ENCODE measurements at regions not wholly inside any gene's neighbourhood (a gene's known extent, or its start where the extent isn't known, plus 50 kb on each side); places are given as distances from the start of the nearest gene placed in this dataset.

GRCh38 chr9:88789785-88790184 is 201.5 kb upstream of the S1PR3 start:
- DNase-seq (ENCODE audit: low read depth), result no peak

DNA sequence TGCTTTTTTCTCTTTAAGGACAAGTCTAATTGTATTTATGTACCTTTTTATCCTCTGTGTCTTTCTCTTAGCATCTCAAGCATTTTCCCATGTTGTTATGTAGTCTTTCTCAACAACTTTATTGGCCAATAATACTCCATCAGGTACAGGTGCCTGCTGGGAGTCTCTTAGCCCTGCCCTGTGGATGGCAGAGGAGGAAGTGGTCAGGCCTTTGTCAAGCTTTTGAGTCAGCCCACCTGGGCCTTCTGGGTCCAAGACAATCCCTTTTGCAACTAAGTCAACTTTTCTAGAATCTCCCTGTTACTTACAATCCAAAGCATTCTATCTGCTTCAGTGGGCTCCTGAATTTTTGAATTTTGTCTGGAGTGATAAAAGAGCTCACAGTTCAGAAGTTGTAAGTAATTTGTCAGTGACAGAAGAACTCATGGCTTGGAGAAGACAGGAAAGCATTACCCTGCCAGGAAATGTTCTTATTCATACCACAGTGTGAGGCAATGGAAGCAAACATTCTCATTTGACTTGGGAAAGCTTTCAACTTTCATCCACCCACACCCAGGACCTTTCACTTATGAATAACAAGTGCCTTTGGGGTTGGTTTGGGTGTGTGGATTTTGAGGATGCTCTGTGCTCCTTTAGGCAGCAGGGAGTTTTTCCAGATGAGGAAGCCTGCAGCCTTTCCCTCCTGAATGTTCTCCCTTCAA is 200.0 kb upstream of the S1PR3 start:
- DNase-seq (ENCODE audit: low read depth), result no peak

DNA sequence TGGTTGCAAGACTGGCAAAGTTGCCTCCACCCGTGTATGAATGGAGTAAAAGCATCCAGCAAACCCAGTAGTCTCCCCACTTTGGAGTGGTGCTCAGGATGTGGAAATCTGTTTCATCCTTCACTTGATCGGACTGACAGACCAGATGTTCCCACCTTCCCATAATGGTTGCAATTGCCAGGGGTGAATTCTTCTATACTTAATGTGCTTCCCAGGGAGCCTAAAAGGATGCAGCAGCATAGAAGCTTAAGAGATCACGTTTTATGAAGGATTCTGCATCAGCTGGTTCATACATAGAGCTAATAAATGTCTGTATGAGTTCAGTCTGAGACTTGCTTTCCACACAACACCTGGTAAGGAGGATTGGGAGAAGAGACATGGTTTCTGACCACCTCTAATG is 198.8 kb upstream of the S1PR3 start:
- DNase-seq (ENCODE audit: low read depth), result no peak

DNA sequence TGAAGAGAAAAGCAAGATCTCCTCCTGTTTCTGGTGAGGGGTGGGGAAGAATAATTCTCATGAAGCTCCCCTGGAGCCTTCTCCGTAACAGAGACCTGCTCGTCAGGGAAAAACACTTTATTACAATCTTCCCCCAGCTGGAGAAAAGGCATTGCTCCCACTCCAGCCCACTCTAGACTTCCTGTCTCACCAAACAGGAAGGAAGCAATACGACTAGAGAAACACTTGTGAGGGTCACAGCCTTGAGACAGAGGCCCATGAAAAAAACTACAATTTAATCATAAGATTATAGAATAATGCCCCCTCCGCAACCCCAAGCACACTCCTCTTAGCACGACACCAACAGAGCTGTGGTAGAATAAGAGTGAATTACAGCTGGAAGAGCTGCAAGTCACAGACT is 197.2 kb upstream of the S1PR3 start:
- no peak for DNase-seq (ENCODE audit: low read depth)

- no peak for DNase-seq (ENCODE audit: low read depth)
Measured at GRCh38 chr9:88796947-88797346, 194.3 kb upstream of the S1PR3 start.

- no peak for DNase-seq (ENCODE audit: low read depth)
Measured at GRCh38 chr9:88798476-88798875, 192.8 kb upstream of the S1PR3 start.

GRCh38 chr9:88799541-88800328 is 191.5 kb upstream of the S1PR3 start:
- DNase-seq (ENCODE audit: low read depth), result no peak

- no peak for DNase-seq (ENCODE audit: low read depth)
Measured at GRCh38 chr9:88800329-88800682, 191.0 kb upstream of the S1PR3 start.

GRCh38 chr9:88801214-88801796 is 190.0 kb upstream of the S1PR3 start:
- DNase-seq (ENCODE audit: low read depth), result no peak

DNA sequence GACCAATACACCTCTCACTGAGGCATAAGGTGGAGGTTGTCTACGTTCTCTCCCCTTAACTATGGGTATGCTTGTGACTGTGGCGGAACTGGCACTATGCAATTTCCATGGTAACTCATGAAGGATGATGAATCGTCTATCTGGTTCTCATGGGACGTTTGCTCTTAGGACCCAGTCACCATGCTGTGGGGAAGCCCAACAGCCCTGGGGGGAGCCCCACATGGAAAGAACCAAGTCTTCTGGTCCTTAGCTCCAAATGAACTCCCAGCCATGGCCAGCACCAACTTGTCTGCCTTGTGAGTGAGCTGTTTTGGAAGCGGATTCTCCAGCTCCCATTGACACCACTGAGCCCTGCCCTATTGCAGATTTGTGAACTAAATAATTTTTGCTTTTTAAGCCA is 188.7 kb upstream of the S1PR3 start:
- no peak for DNase-seq (ENCODE audit: low read depth)

GRCh38 chr9:88803546-88804253 is 187.6 kb upstream of the S1PR3 start:
- no peak for DNase-seq (ENCODE audit: low read depth)

DNA sequence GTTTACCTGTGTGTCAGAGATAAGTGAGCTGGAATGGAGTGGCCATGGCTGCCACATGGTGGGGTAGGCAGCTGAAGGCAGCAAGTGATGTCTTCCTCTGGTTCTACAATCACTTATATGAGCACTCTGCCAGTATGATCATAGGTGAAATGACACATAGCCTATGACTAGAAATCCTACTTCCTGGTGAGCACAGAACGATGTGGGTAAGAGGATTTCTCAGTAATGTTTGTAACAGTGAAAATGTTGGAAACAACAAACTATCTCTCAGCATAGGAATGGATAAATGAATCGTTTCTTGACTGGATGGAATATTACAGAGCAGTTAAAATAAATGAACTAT is 187.0 kb upstream of the S1PR3 start:
- no peak for DNase-seq (ENCODE audit: low read depth)

- peak; percentile 35 for DNase-seq (ENCODE audit: low read depth)
Measured at GRCh38 chr9:88805217-88805943, 185.9 kb upstream of the S1PR3 start.

GRCh38 chr9:88807426-88807825 is 183.8 kb upstream of the S1PR3 start:
- no peak for DNase-seq (ENCODE audit: low read depth)

DNA sequence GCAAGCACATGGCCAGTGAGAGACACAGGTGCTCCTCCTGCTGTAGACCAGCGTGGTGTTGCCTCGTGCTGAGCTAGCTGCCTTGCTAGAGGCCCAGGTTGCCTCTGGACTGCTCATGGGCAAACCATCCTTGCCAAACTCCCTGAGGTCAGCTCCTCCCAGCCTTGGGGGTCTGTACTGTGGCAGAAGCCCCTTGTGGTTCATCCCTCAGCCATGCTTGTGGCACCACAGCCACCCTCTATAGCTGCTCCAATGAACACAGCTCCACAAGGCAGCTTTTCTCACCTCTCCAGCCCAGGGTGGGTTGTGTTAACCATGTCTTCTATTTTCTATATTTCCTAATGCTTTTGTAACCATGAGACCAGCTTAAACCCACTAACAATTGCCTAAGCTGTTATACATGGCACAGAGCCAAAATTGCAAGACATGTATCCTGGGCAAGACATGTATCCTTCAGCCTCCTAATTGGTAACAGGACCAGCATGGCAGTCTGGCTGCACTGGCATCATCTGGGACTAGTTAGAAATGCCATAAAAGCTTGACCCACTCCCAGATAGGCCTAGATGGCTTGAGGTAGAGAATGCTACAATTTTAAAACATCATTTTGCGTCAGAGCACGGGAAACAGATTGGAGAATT is 183.1 kb upstream of the S1PR3 start:
- DNase-seq (ENCODE audit: low read depth), result no peak

DNA sequence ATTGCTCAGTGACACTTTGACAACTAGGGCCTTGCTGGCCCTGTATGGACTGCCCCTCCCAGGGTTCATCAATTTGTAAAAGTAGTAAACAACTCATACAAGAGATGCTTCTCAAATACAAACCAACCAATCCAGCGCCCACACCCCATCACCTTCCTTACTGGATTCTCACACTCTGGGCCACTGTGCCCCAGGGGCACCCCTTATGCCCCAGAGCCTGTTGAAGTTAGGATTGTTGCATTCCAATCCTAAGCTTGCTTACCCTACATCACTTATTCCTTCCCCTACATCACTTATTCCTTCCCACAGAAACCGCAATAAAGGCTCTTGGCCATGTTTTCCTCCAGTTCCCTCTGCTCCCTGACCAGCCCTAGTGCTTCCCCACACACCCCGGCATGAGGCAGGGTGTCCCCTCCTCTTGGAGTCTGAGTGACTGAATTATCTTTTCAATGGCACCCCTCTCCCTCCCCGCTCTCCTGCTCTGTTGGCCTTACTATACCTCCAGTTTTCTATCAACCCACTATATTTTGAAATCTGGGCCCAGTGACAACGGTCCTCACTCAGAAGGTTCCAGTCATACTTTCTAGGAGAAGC is 182.4 kb upstream of the S1PR3 start:
- DNase-seq (ENCODE audit: low read depth), result no peak

- no peak for DNase-seq (ENCODE audit: low read depth)
Measured at GRCh38 chr9:88809355-88810161, 181.7 kb upstream of the S1PR3 start.

DNA sequence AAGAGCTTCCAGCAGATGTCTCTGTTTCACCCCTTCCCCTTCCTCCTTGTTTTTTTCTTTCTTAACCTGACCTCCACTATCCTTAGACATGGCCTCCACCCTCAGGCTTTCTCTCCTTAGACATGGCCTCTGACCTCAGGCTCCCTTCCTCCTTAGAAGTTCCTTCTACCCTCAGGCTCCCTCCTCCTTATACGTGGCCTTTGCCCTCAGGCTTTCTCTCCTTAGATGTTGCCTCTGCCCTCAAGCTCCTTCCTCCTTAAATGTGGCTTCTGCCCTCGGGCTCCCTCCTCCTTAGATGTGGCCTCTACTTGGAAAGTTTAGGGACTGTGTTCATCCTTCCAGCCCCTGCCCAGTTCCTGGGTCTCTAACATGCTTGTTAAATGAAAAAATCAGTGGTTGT is 180.4 kb upstream of the S1PR3 start:
- DNase-seq (ENCODE audit: low read depth), result no peak

DNA sequence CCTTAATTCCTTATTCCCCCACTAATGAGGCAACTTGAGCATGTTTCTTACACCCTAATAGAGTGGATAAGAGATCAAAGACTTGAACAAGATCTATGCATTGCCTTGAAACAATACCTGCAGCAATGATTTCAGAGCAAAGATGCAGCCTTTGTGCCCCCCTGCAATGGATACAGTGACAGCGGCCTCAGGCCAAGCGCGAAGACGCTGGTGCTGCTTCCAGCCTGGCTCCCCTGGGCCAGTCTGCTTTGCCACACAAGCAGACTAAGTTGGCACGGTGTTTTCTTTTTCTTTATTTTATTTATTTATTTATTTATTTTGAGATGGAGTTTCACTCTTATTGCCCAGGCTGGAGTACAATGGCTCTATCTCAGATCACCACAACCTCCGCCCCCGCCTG is 179.8 kb upstream of the S1PR3 start:
- no peak for DNase-seq (ENCODE audit: low read depth)
